Raji (cell line): ENCODE measurements at regions not wholly inside any gene's neighbourhood (a gene's known extent, or its start where the extent isn't known, plus 50 kb on each side); places are given as distances from the start of the nearest gene placed in this dataset.

Experiments
- POLR2A ChIP-seq: IDR thresholded peaks from 2 replicates; pipeline ENCODE4 v1.6.1; 2011; ENCODE audit warnings: low read depth, low read length, control low read depth; ENCODE audit not compliant: insufficient read depth

- TF ChIP-seq POLR2A: no peak
These were observed 153.2 kb upstream of the E2F8 start for GRCh38 chr11:19393941-19394340.

GRCh38 chr11:19392847-19393518 is 152.2 kb upstream of the E2F8 start:
- TF ChIP-seq POLR2A: no peak

DNA sequence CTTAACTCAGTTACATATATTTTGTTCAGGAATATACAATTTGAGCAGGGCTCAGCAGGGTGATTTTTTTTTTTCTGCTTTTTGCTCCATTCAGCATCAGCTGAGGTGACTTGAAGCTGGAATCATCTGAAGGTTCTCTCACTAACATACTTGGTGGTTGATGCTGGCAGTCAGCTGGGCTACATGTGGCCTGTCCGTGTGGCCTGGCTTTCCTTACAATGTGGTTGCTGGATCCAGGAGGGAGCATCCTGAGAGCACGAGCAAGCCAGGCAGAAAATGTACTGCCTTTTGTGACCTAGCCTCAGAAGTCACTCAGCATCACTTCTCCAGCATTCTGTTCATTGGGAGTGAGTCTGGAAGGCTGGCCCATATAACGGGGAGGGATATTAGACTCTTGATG is 151.6 kb upstream of the E2F8 start:
- TF ChIP-seq POLR2A: no peak

DNA sequence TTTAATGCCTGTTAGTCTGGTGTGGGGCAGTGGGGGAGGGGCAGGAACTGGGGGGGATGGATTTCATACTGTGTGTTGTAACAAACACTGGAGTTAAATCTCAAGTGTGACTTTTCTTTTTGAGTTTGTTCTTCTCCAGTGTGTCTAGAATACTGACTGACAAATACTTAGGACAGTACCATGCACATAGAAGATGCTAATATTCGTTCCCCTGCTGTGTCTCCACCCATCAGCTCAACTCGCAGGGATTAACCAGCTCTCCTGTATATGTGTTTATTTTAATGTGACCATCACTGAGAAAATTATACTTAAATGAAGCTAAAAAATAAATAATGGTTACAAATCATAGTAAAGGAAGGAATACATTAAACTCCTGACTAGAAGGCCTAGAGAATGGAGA is 150.9 kb upstream of the E2F8 start:
- TF ChIP-seq POLR2A: no peak

DNA sequence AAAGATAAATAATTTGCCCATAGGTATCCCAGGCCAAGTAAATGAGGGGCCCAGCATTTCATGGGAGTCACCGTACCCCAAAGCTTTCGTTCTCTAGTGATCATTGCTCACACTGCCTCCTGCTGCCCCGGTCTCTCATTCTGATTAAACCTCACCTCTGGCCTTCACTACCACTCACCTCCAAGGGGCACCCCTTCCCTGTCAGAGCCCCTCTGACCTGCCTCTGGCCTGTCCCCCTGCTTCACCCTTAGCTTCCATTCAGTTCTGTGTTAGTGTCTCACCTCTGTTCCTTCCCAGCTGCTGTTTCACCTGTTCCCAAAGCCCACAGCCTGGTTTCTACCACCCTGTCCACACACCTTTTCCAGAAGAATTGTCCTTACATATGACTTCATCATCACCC is 150.3 kb upstream of the E2F8 start:
- TF ChIP-seq POLR2A: no peak

GRCh38 chr11:19389787-19390303 is 149.1 kb upstream of the E2F8 start:
- no peak for TF ChIP-seq POLR2A

GRCh38 chr11:19382131-19382611 is 141.4 kb upstream of the E2F8 start:
- TF ChIP-seq POLR2A: no peak

- TF ChIP-seq POLR2A: no peak
These were observed 139.6 kb upstream of the E2F8 start for GRCh38 chr11:19380375-19380774.

GRCh38 chr11:19379465-19379864 is 138.7 kb upstream of the E2F8 start:
- no peak for TF ChIP-seq POLR2A

GRCh38 chr11:19378814-19379213 is 138.1 kb upstream of the E2F8 start:
- no peak for TF ChIP-seq POLR2A

GRCh38 chr11:19377881-19378280 is 137.1 kb upstream of the E2F8 start:
- TF ChIP-seq POLR2A: no peak

DNA sequence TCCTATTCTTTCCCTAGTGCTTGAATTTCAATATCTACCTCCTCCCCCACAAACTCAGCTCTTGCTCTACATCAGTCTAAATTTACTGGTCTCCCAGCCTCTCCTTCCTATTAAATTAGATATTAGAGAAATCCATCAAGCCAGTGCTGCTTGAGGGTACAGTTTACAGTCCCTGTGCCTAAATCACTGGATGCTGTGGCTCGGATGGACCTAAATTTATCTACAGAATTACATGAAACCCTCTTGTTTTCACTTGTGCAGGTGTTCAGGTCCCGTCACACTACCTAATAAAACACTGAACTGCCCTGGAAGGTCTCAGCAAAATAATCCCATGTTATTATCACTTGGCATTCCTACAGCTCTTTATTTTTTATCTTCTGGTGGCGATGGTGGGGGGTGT is 134.7 kb upstream of the E2F8 start:
- TF ChIP-seq POLR2A: no peak

- TF ChIP-seq POLR2A: no peak
These were observed 133.4 kb upstream of the E2F8 start for GRCh38 chr11:19374151-19374569.

GRCh38 chr11:19372381-19372780 is 131.6 kb upstream of the E2F8 start:
- no peak for TF ChIP-seq POLR2A

GRCh38 chr11:19370100-19370861 is 129.5 kb upstream of the E2F8 start:
- no peak for TF ChIP-seq POLR2A

DNA sequence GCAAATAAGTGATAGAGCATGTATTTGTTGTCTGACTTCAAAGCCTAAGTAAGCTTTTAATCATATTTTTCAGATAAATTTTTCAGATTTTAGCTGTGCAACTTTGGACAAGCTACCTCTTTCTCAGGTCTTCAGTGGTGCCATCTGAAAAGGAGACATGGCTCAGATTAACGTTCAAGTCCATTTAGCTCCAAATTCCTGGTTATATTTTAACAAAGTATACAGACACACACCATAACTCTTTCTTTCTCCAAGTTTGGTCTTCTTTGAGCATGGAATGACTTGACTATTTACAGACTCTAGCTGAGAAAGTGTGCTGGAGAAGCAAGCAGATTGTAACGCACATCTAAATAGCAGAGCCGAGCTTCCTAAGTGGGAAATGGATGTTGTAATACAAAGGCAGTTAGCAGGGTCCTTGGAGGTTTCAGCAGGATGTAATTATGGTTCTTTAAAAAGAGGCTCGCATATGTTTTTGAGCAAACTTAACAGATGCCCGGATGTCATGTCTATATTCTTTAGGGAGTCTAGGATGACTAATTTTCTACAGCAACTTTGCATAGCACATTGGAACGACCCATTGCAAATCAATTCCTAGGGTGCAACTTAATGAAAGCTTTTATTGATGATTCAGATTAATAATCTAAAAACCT is 128.1 kb upstream of the E2F8 start:
- TF ChIP-seq POLR2A: no peak
